ENCODE measurements at regions not wholly inside any gene's neighbourhood (a gene's known extent, or its start where the extent isn't known, plus 50 kb on each side); places are given as distances from the start of the nearest gene placed in this dataset.

GRCh38 chr11:81165164-81165563, 1568.5 kb downstream of the FAM181B start:
- DNase-seq, result no peak

- no peak for DNase-seq
Observed at GRCh38 chr11:81159900-81160299, 1573.8 kb downstream of the FAM181B start.

DNA sequence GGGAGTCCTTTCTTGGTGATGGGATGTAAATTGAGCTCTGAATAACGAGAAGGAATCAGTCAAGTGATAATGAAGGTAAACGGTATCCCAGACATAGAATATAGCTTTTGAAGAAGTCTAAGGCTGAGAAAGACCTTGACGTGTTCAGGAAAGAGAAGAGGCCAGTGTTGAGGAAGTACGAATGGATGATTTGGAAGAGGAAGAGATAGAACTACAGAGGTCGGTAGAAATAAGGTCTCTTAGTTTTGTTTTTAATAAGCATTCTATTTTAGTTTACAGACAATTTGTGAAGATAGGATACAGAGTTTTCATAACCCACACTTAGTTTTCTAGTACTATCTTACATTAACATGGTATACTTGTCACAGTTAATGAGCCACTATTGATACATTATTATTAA, 1598.1 kb downstream of the FAM181B start:
- no peak for DNase-seq

GRCh38 chr11:81129618-81130017, 1604.0 kb downstream of the FAM181B start:
- DNase-seq, result no peak

GRCh38 chr11:81112718-81113117, 1620.9 kb downstream of the FAM181B start:
- no peak for DNase-seq

DNA sequence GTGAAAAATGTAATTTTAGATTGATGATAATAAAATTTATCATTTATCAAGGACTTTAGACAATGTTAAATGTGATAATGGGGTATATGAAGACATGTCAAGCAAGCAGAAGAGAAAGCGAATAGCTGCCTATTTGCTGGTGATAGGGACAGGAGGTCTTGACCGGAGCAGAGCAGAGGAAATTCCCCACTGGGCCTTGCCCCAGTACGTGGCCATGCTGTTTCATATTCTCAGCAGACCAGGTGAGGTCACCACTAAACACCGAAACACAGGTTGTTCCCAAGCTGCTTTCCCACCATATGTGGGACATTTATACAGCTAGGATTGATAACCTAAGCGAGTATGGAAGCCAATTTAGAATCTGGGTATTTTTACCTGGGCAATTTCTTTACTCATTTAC, 1629.6 kb downstream of the FAM181B start:
- DNase-seq, result no peak

GRCh38 chr11:81098471-81098870, 1635.2 kb downstream of the FAM181B start:
- DNase-seq, result no peak

GRCh38 chr11:81092522-81092921, 1641.1 kb downstream of the FAM181B start:
- DNase-seq, result no peak

DNA sequence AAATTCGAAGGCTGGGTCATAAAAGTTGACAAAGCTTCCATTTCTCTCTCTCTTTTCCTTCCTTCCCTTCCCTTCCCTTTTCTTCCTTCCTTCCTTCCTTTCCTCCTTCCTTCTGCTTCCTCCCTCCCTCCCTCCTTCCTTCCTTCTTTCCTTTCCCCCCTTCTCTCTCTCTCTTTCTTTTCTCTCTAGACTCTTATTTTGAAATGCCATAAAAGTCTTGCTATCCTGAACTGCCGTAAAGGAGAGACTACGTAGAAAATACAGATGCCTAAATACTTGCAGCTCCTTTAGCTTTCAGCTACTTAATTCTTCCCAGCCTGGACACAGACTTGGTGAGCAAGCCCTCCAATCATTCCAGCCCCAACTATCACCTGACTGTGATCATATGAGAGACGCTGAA, 1644.4 kb downstream of the FAM181B start:
- DNase-seq, result no peak

DNA sequence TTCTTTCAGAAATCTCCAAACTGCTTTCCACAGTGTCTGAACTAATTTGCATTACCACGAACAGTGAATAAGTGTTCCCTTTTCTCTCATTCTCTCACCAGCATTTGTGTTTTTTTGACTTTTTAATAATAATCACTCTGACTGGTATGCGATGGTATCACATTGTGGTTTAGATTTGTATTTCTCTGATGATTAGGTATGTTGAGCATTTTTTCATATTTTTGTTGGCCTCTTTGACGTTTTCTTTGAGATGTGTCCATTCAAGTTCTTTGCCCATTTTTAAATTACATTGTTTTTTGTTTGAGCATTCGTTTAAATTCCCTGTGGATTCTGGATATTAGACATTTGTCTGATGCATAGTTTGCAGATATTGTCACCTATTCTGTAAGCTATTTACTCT, 1639.6 kb upstream of the TENM4 start:
- no peak for DNase-seq

DNA sequence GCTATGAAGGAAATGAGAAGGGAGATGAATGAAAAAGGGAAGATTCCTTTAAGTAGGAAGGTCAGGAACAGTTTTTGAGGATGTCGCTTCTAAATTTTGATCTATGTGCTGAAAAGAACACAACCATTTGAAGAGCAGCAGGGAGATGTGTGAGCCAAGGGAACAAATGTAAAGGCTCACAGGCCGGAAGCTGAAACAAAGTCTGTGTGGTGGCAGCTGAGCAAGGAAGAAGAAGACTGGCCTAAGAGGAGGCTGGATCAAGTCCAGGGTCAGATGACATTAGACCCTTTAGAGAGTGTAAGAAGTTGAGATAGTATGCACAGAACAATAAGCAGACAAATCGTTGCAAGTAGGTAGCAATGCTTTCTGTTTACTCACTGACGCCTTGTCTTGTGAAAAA, 1631.4 kb upstream of the TENM4 start:
- DNase-seq, result no peak

- DNase-seq, result no peak
Observed at GRCh38 chr11:81071606-81072005, 1630.8 kb upstream of the TENM4 start.

DNA sequence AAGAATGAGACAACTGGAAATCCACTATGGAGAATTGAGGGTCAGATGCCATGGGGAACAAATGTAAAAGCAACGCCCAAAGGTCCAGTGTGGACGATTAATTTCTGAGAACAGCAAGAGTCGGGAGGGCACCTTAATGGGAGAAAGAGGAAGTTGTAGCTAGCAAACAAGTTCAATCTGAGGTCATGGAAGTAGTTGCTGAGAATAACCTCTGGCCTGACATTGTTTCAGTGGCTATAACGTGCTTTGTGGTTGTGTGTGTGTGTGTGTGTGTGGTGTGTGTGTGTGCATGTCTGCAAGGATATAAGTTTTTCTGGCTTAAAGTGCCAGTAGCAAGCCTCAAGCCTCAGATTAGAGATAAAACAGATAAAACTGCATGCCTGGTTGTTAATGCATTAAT, 1630.1 kb upstream of the TENM4 start:
- no peak for DNase-seq

GRCh38 chr11:81059356-81059755, 1618.5 kb upstream of the TENM4 start:
- DNase-seq, result no peak

DNA sequence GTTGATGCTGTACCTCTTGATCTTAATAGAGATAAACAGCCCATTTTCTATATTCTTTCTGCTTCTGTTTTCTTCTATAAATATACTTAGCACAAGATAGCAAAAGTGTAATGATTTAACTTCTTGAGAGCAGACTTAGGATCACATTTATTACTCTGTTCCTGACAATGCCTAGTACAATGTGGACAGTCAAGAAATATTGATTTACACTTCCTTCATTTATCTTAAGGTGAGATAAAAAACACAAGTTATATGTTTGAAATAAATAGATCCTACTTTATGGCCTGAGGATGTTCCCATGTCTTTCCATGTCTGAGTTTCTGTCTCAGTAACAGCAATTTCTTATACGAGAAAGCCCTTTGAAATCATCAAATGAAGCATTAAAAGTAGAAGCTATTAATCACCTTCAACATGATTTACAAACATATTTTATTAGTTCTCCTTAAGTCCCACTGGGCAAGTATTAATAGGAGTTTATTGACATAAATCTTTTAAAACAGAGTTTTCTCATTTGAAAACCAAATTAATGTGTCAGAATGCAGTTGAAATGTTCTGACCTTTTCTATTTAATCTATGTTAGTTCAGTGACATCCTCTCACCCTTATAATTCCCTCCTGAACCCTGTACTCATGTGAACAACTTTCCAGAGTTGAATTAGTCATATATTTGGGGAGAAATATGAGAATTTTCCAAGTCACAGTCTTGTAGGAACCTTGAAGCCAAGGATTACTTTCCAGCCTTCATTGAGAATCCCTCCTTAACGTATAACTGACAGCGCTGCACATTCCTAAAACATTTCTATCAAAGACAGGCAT, 1611.7 kb upstream of the TENM4 start:
- DNase-seq, result no peak

DNA sequence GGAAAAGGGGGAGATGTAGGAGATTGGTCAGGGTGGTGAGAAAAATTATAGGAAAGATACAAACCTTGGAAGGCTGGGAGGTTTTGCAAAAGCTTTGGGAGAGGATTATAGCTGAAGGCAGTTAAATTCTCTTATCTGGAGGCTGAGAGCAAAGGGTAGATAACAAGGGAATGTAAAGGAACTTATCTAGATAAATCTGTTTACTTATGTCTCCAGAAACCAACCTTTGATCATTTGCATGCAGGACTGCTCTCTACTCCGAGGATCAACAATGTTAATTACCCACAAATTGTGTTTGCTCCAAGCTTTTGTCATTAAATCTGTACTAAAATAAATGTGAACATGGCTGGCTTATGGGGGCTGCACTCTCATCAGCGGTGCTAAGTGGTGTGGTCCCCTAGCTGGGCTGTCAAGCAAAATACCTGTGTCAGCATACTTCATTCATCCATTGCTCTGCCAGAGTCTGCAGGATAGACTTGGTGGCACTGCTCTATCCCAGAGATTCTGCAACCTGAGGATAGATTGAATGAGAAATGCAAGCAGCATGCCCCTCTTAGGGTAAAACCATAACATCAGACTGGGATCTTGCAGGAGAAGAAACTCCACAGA, 1599.2 kb upstream of the TENM4 start:
- no peak for DNase-seq

GRCh38 chr11:81036168-81036870, 1595.5 kb upstream of the TENM4 start:
- DNase-seq, result no peak

DNA sequence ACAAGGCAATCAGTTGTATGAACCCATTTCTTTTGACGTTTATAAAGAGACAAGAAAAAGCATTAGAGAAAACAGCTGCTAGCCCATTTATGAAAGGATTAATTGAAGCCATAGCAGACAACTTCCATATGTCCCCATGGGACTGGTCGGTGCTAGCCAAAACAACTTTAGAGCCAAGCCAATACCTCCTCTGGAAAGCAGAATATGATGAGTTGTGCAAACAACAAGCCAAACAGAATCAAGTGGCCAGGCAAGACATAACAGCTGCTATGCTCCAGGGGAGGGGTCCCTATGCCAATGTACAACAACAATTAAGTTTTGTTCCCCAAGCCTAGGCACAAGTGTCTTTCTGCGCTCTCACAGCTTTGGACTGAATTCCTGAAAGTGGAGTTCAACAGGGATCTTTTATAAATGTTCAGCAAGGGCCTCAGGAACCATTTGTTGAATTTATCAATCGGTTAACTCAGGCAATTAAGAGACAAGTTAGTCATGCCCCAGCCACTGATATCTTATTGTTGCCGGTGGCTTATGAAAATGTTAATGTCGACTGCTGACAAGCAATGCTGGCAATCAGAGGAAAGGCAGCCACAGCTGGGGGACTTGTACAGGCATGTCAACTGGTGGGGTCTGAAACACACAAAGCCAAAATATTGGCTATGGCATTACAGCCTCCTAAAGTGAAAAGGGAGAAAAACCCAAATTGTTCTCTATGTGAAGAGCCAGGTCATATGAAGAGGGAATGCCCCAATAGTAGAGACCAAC, 1593.1 kb upstream of the TENM4 start:
- DNase-seq, result no peak

DNA sequence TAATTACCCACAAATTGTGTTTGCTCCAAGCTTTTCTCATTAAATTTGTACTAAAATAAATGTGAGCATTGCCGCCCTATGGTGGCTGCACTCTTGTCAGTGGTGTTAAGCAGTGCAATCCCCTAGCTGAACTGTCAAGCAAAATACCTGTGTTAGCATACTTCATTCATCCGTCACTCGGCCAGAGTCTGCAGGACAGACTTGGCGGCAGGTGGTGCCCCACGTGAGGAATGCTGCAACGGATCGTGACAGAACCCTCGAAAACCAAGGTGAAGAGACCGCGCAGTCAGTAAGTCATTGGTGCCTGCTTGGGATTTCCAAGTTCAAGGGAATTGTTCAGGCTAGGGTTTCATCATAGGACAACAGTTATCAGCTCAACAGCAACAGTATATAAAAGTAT, 1592.1 kb upstream of the TENM4 start:
- no peak for DNase-seq

DNA sequence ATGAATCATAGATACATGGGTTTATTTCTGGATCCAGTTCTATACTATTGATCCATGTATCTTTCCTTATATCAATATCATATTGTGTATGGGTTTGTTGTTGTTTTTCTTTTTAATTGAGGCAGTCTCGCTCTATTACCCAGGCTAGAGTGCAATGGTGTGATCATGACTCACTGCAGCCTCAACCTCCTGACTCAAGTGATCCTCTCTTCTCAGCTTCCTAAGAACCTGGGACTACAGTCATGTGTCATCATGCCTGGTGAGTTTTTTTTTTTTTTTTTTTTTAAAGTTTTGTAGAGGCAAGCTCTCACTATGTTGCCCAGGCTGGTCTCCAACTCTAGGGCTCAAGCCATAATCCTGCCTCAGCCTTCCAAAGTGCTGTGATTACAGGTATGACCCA, 1589.4 kb upstream of the TENM4 start:
- DNase-seq, result no peak

DNA sequence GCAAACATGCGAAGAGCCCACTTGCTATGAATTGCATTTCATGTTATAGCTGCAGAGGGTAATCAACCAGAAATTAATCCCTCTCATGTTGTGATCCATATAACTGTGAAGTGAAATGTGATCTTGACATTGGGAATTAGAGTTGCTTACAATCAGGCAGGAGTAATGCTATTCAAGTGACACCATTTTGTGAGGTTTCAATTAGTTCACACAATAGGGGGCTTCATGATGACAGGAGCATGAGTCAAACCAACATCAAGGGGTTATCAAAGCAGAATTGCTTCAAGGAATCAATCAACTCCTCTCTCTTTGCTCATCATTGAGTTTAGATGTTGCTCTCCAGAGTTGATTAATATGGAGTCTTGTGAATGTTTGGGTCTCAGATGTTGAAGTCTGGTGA, 1585.2 kb upstream of the TENM4 start:
- no peak for DNase-seq

GRCh38 chr11:81022057-81022456, 1581.2 kb upstream of the TENM4 start:
- no peak for DNase-seq

- DNase-seq, result no peak
Observed at GRCh38 chr11:81010631-81011030, 1569.8 kb upstream of the TENM4 start.

Data from left kidney (tissue), 1 donor.